ENCODE measurements at regions not wholly inside any gene's neighbourhood (a gene's known extent, or its start where the extent isn't known, plus 50 kb on each side); places are given as distances from the start of the nearest gene placed in this dataset.
"Not testable (repeated sequence)": the region's sequence is repeated elsewhere in the genome, so short reads cannot be mapped to it uniquely, and the experiment has no call there.

DNA sequence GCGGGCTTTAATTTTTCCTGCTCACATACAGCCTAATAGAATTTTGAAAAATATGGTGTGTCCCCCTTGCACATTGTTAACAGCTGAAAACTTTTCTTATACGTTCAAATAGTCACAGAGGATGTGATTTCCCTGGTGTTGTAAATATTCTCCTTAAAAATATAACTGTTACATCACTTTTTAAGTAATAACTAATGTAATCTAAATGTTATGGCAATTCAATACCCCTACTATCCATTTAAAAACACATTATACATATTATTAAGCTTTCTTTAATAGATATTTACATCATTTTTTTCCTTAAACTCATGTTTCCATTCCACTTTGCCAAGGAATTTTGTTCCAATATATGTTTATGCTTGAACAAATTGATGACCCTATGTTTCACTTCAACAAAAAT lies 85.5 kb upstream of the S1PR1 start:
- no peak for DNase-seq

DNA sequence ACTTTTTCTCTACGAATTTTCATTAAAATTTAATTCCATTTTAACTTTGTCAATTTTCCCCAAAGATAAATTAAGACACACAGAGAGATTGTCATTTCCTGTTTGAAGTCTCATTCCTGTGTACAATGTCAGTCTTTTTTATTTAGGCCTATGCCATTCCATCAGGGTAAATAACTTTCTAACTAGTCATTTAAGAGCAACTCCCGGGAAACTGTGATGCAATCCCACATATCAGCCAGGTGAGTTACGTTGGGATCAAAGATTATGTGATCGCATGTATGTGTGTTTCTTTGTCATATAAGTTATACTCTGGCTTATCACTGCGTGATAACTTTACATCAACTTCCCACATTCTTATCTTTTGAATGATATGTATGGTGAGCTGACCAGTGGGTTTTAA lies 86.1 kb upstream of the S1PR1 start:
- no peak for DNase-seq

DNA sequence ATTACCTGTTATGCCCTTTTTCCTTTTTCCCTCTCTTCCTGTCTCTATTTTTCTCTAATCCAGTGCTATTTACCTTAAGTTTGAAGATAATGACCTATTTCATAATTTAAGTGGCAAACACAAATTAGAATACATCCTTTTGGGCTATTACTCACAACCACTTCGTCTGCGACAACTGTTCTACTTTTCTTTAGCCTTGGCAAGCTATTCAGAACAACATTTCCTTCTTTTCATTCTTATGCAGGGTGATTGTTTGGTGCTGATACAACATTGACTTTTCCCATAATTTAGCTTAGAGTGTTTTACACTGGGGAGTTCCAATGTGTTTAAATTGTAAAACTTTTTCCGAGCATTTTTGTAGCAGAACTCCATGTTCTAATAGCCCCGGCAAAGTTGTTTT lies 86.6 kb upstream of the S1PR1 start:
- DNase-seq, result no peak

DNA sequence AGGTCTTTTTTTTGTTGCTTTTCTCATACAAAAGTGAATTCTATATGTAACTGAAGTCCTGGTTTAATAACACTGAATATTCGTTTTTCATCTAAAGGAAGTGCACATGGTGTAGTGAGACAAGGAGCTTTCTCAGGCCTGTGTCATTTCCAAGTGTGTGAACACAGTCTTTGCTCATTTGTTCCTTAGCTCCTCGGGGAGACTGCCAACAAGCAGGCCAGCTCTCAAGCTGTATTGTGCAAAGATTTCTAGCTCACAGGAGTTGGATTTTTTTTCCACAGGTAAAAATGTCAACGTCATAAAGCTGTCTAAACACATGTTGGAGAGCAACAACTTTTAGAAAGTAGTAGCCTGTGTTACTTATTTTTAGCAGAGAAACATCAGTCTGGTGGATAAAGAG lies 87.8 kb upstream of the S1PR1 start:
- no peak for DNase-seq

DNA sequence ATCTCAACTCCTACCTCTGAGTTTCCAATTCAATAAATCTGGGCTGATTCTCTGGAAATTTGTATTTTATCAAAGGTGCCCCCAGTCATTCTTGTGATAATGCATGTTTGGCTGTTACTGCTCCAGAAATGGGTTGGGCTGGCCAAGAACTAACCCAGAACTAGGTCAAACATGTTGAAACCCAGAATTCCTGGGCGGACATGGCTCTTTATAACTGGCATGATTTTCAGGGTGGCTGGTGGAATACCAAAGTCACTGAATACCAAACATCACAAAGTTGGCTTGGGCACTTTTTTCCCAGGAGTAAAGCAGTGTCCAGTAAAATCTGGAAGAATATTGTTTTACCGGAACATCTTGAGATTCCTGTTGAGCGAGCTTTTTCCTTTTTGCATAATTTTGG lies 89.4 kb upstream of the S1PR1 start:
- no peak for DNase-seq

DNA sequence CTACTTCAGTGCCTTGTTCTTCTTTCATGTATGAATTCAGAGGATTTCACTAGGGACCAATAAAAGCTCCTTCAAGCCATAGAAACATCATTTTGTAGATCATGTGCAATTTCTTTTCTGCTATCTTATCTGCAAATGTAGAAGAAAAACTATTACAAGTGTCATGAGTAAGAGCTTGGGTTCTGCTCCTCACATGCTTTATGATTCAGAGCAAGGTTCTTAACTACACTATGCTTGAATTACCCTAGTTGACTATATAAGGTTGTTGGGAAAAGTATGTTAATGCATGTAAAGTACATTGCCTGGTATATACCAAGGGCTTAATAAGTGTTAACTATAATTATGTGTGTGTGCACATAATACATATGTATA lies 91.4 kb upstream of the S1PR1 start:
- no peak for DNase-seq

DNA sequence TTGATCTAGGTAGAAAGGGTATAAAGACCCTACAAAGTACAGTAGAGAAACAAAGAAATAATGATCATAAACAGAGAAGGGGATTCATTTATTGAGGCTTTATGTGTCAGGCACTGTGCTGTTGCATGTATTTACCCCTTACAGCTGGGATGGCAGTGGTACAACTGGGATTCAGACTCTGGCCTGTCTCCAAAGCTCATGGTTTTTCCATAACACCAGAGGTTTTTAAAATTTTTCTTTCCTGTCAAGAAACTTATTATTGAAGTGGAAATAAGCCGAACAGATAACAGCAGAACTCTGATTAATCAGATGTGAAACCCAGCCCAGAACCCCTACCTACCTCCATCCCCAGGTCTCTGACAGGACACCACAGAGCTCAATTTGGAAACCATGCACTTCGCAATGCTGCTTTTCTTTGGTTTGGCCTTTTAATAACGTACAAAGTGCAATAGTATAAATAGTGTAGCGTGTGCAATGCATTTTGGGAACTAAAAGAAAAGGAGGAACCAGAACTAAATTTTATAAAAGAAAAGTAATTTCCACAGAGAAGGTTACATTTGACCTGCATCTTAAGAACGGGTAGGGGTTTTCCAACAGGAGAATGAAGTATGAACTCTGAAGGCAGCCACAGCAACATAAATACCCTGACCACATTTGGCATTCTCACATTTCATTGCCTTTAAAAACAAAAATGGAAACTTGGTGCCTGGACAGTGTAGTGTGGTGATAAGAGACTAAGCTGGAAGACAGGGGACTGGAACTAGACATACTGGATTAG lies 92.0 kb upstream of the S1PR1 start:
- DNase-seq, result no peak

DNA sequence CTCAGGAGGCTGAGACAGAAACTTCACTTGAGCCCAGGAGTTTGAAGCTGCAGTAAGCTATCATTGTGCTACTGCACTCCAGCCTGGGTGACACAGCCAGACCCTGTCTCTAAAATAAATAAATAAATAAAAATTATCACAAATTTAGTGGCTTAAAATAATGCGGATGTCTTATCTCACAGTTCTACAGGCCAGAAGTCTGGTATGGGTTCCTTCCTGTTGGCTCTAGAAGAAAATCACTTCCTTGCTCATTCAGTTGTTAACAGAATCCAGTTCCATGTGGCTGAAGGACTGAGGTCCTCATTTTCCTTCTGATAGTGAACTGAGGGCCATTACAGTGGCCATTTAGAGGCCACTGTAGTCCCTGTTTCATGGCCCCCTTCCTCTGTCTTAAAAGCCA lies 94.6 kb upstream of the S1PR1 start:
- no peak for DNase-seq

DNA sequence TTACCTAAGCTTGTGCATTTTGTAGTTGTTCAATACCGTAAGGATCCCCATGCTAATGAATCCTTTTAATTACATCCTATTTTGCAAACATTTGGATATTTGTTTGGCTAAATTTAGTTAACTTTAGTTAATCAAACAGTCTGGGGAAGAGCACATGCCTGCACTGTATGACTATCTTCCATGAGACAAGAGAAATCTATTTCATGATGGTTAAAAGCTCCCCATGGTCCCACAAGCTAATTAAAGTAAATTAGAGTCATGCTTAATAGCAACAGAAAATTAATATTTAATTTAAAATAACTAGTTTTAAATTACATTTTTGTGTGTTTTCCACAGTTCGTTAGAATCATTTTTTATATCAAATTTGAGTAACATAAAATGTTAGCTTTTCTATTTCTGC lies 95.4 kb upstream of the S1PR1 start:
- DNase-seq, result no peak

DNA sequence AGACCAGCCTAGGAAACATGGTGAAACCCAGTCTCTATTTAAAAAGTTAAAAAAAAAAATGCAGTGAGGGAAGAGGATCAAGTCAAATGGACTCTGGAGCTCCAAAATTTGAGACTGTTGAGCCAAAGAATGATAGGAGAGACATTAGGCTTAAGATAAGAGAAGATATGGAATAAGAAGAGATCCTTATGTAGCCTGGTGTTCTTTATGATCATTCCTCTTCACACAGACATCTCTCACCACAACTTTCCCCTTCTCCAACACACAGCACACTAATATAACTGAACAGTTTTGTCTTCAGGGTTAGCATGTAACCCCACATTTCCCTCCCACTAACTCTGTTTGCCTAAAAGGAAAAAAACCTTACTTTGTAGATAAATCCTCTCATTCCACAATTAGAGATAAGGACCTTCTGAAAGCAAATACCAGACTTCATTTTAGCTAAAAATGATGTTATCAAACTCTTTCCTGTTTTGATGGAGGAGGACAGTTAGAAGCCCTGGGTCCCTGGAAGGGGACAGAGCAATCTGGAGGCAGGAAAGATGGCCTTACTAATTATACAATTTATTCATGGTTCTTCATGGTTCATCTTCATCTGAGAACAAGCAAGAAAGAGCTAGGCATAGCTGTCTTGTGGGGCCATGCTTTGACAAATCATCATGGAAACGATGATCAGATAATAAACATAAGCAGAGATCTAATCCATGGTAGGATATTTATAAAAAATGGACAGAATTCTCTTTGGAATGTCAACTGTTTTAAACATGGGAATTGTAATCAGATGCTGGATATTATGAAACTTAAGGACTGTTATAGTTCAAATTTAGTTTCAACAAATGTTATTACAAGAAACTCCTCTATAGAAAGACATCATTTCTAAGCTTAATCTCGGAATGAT lies 96.7 kb upstream of the S1PR1 start:
- no peak for DNase-seq

DNA sequence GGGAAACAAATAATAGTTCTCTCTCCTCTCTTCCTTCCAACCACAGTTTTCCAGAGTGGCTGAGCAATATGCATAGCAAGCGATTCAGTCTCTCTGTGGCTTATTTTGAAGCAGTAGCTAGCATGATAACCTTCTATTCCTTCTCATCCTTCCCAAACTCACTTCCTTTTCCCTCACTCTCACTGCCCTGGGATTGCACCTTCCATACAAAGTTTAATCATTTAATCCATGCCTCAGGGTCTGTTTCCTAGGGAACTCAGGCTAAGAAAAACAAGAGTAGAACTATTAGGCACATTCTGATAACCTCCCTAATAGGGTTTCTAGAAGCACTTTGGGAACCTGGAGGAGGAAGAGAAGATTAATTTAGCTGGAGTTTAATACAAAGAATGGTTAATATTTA lies 97.7 kb upstream of the S1PR1 start:
- no peak for DNase-seq

DNA sequence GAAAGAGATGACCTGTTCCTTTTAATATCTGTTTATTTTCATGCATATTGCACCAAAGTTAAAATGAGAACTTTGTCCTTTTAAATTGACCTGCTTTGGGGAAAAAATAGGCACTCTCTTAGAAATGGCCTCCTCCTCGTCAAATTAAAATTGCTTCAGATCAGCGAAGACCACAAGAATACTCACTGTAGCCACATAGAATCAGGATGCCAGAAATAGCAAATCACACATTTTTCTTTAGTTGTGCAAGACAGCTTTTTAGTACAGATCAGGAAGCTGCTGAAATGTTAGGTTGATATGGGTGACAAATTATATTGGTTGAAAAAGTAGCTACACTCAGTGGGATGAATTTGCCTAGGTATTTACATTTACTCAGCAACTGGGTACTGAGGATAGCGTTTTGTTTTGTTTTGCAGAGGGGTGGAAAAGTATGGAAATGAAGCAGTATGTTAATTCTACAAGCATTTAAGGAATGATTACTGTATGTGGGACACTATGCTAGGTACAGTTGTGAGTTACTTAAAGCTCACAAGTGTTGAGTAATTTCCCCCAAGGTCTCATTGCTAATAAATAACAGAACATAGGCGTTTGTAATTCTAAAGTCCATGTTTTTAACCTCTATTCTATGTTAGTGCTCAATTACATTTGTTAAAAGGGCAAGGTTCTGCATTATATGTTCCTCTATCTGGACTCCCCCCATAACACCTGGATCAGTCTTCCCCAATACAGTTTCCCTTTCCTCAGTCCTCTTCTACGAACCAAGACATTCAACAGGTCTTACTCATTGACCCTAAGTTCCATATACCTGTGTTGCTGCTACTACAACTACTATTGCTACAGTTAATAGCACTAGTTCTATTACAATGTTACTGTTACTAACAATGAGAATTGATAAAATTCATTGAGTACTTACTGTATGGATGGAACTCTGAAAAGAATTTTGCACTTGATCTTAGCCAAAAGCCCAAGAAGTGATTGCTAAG lies 99.4 kb upstream of the S1PR1 start:
- no peak for DNase-seq

DNA sequence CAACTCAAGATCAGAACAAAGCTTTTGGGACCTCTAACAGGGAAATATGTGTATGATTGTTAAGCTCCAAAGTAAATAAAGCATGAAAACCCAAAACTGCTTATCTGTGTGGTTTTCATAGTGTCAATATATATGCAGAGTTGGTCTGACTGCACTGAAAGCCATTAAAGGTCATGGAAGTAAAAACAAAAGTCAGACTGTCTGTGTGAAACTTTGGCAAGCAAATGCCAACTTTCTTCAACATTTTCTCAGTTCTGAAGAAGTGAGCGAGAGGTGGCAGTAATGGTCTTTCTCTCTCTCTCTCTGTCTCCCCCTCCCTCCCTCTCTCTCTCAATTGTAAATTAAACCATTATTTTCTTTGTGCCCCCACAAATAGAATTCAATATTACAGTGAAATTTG lies 100.1 kb upstream of the S1PR1 start:
- DNase-seq, result no peak

DNA sequence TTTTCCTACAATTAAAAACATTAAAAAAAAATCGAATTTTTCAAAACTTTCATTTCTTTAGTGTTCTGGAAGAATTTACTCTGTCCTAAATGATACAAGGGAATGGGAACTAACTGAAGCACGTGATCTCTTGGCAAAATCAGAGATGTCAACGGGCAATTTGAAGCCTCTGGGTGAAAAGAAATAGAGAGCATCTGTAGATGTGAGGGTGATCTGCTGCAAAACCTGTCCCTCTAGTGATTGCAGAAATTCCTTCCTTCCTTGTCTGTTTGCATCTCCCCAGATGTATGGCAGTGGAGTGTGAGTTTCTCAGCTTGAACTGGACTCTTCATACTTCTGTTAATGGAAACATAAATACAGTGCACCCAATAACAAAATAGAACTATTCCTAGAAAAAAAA lies 100.5 kb upstream of the S1PR1 start:
- no peak for DNase-seq

DNA sequence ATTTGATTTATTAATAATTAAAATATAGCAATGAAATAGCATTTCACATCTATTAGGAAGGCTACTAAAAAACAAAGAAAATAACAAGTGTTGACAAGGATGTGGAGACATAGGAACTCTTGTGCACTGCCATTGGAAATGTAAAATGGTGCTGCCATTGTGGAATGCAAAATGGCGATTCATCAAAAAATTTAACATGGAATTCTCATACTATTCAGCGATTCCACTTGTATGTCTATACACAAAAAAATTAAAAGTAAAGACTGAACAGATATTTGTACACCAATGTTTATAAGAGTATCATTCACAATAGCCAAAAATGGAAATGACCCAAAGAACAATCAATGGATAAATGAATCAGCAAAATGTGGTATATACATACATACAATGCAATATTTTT lies 101.3 kb upstream of the S1PR1 start:
- no peak for DNase-seq

DNA sequence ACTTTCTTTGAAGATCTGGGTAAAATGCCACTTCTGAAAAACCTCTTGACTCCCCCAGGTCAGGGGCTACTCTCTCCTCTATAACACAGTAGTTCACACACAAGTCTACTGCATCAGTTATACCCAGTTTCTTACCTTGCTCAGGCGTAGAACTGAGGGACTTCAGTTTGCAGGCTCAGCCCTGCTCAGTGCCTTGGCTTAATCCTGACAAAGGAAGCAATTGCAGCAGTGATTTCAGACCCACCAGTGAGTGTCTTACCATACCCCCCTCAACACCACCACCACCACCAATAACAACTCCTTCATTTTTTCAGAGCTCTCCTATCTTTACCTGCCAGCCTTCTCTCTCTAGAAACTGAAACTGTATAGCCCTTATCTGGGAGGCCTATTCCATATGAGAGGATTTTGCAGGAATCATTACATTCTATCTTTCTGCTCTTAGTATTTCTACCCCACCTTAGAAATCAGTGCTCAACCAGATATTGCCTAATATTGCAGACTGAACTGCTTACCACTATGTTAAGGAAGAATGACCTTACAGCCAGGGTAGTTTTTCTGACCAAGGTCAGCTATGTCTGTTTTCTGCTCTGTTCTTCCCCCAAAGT lies 105.5 kb upstream of the S1PR1 start:
- no peak for DNase-seq

DNA sequence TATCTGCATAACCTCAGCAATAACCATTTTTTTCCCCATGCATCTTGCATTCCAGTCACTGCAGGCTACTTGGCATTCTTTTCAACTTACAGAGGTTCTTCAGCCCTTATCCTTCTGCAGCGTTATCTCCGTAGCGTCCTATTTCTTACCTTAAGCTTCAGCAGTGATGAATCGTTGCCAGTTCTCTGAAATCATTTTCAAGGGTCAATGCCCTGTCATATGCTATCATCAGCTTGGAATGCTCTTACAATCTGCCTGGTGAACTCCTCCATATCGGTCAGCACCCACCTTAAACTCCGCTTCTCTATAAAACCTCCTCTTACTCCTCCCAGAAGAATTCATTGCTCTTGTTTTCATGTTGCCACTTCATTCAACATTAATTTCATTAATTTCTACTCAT lies 105.1 kb upstream of the DPH5 start:
- DNase-seq, result no peak

DNA sequence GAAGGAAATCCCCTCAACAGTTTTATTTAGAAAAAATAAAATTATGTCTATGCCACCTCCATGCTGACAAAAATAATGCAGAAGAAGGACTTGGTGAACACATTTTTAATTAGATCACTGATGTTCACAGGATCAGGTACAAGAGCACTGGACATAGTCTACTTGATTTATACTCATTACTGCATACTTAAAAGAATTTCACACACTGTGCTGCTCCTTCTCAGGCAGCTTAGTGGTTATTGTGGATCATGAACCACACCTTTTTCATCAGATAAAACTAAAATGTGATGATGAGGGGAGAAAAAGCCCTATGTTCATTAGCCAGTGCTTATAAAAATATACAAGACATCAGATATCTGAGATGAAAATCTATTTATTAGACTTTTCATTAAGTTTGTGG lies 103.3 kb upstream of the DPH5 start:
- no peak for DNase-seq

DNA sequence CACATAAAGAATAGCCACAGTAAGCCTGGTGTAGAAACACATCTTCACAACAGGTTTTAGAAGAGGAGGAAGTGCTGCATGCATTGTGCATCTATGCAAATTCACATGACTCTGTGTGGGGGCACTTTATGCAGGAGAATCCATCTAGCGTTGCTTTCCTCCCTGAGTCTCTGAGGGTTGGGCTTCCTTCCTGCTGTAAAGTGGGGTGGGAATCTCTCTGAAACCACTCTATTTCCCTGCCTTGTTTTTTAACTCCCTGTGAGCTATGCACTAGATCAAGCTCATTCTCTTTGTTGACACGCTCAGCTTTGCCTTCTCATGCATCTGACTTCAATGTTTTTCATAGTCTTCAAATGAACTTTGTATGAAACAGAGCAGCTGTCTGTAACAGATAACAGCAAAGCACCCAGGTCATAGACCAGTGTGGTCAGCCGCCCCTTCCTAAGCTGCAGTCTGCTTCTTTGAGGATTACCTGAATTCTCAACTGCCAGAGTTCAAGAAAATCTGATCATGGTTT lies 102.7 kb upstream of the DPH5 start:
- no peak for DNase-seq

DNA sequence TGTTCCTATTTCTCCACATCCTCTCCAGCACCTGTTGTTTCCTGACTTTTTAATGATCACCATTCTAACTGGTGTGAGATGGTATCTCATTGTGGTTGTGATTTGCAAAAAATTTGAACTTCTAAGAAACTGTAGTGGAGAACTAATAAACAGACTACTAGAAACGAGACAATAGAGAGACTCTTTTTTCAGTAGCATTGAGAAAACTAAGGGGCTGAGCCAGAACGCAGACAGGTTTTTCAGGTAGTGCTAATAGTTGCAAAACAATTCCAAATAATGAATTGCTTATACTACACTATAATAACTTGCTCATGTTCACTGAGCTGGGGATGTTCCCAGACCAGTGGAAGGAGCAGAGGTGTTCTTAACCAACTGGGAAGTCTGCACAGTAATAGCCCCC lies 98.8 kb upstream of the DPH5 start:
- DNase-seq, result no peak

DNA sequence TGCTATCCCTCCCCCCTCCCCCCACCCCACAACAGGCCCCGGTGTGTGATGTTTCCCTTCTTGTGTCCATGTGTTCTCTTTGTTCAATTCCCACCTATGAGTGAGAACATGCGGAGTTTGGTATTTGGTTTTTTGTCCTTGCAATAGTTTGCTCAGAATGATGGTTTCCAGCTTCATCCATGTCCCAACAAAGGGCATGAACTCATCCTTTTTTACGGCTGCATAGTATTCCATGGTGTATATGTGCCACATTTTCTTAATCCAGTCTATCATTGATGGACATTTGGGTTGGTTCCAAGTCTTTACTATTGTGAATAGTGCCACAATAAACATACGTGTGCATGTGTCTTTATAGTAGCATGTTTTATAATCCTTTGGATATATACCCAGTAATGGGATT lies 98.3 kb upstream of the DPH5 start:
- not testable (repeated sequence) for DNase-seq

DNA sequence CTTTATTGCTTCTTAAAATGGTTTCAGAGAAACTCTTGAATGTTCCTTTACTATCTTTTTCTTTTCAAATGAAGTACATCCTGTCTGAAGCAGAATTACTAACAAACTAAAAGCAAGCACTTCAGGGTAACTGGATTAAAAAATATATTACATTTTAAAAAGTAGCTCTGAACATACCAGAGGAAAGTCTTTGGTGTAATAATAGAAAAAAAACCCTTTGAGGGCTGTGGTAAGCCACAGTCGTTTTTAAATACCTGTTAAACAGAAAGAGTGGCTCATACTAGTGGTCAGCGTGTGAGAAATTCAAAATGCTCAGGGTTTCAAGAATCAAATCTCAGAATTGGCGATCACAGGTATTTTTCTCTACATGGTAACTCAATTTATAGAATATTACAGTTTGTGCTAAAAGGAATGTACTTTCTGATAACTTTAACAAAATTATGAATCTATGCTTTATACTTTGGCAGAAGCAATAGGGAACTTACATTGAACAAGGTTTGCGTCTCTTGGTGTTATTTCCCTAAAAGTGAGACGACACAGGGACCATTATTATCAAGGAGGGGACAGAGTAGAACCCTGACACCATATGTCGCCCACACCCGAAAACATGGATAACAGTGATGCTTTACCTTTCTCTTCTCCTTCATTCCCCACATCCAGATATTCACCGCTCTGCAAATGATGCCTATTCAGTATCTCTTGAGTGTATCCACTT lies 97.0 kb upstream of the DPH5 start:
- no peak for DNase-seq
